Activated naive CD8-positive, alpha-beta T cell (primary cell): ENCODE measurements at regions not wholly inside any gene's neighbourhood (a gene's known extent, or its start where the extent isn't known, plus 50 kb on each side); places are given as distances from the start of the nearest gene placed in this dataset.
"Not testable (repeated sequence)": the region's sequence is repeated elsewhere in the genome, so short reads cannot be mapped to it uniquely, and the experiment has no call there.

Source experiments
- H3K27ac Mint-ChIP-seq: one replicate; pipeline ENCODE4 v1.8.0; 2021; ENCODE audit warnings: mixed read lengths
- H3K27me3 Mint-ChIP-seq: one replicate; pipeline ENCODE4 v1.8.0; 2021; ENCODE audit warnings: mixed read lengths
- H3K36me3 Mint-ChIP-seq: one replicate; pipeline ENCODE4 v1.8.0; 2021; ENCODE audit warnings: mixed read lengths
- H3K4me1 Mint-ChIP-seq: one replicate; pipeline ENCODE4 v1.8.0; 2021; ENCODE audit warnings: low read depth, mixed read lengths
- H3K4me3 Mint-ChIP-seq: one replicate; pipeline ENCODE4 v1.8.0; 2021; ENCODE audit warnings: mild to moderate bottlenecking, mixed read lengths
- H3K9me3 Mint-ChIP-seq: one replicate; pipeline ENCODE4 v1.8.0; 2021; ENCODE audit warnings: low read depth, mixed read lengths

DNA sequence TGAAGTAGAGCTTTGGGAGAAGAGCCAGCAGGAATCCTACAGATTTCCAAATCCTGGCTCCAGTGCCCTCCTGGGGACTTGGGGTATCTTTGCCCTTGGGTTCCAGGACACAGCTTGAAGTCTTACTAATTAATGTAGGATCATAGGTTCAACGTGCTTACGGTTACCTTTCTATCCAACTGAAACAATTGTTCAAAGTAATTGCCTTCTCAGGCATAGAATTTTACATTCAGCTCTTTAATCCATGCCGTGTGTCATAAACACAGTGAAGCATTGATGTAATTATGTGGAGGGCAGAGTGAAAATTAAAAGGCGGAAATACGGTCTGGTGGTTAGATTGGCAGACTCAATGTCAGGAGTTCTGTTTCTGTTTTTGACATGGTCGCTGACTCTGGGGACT lies 170.4 kb downstream of the COG6 start:
- Mint-ChIP-seq H3K4me1 (peaks cover 22% of the 10 kb centered on the region), H3K27ac (no peak overlapping the region), H3K4me3 (no peak overlapping the region)

DNA sequence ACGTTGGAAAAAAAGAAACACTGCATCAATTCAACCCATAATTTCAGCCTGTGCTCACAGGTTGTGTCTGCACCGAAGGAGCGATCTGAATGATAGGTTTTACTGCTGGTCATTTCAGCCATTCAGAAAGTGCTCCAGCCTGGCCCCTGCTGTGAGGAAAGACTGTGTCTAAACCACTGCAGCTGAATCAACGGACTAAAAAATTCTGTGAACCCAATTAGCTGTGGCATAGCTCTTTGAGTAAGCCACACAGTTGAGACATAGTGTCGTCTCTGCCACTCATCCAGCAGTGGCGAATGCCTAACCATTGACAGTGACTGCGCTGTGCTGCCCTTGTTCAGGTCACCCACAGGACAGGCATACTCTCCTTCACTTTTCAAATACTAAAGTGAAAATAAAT lies 179.8 kb downstream of the COG6 start:
- Mint-ChIP-seq H3K9me3 (no peaks in the 10 kb centered on the region), H3K4me1 (no peaks in the 10 kb centered on the region), H3K4me3 (no peak overlapping the region), H3K27me3 (no peaks in the 10 kb centered on the region), H3K27ac (no peak overlapping the region), H3K36me3 (peaks cover 2% of the 10 kb centered on the region)

More for the DNA sequence above, 170.4 kb downstream of the COG6 start:
- no peaks in the 10 kb centered on the region for H3K27me3 Mint-ChIP-seq
- no peaks in the 10 kb centered on the region for H3K36me3 Mint-ChIP-seq
- no peaks in the 10 kb centered on the region for H3K9me3 Mint-ChIP-seq

DNA sequence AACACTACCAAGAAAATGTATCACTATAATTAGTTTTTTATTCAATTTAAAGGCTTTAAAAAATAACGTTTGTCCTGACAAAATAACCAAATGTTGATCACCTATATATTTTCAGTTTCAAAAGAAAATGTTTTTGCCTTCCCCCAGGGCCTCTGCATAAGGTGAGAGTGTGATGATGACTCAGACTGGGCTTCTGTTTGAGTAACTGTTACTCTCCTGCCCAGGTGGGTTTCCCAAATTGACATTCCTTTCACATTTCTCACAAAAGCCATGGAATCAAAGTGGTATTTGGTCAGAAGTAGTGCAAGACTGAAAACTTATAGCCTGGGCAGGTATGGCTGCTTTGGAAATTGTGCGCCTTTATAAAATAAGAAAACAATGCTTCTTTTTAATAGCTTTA lies 180.6 kb downstream of the COG6 start:
- Mint-ChIP-seq H3K9me3 (no peaks in the 10 kb centered on the region), H3K27ac (no peak overlapping the region), H3K27me3 (no peaks in the 10 kb centered on the region), H3K36me3 (peaks cover 2% of the 10 kb centered on the region), H3K4me3 (no peak overlapping the region), H3K4me1 (no peaks in the 10 kb centered on the region)

DNA sequence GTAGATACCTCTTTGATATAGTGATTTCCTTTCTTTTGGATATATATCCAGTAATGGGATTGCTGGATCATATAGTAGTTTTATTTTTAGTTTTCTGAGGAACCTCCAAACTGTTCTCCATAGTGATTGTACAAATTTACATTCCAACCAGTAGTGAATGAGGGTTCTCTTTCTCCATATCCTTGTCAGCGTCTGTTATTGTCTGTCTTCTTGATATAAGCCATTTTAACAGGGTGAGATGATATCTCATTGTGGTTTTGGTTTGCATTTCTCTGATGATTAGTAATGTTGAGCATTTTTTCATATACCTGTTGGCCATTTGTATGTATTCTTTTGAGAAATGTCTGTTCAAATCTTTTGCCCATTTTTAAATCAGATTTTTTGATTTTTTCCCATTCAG lies 182.4 kb downstream of the COG6 start:
- H3K4me3 Mint-ChIP-seq, H3K9me3 Mint-ChIP-seq, H3K27me3 Mint-ChIP-seq, H3K36me3 Mint-ChIP-seq, H3K4me1 Mint-ChIP-seq, H3K27ac Mint-ChIP-seq: not testable (repeated sequence)

DNA sequence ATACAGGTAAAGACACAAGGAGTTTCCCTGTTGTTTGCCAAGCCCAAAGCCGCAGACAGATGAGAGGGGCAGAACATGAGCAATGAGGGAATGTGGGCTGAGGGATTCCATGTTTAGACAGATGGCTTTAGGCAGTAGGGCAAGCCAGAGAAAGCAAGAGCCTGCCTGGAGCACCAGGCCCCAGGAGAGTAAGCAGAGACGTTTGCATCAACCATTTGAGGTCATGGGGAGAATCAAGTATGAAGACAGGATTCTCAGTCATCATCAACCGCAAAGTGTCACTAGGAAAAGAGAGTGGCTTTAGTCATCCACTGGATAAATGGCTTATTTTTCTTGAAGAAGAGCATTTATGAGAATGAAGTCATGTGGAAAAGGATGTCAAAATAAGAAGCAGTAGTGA lies 184.7 kb downstream of the COG6 start:
- Mint-ChIP-seq H3K4me3 (no peak overlapping the region), H3K9me3 (no peaks in the 10 kb centered on the region), H3K27ac (no peak overlapping the region), H3K4me1 (no peaks in the 10 kb centered on the region), H3K36me3 (peaks cover 2% of the 10 kb centered on the region), H3K27me3 (no peaks in the 10 kb centered on the region)

DNA sequence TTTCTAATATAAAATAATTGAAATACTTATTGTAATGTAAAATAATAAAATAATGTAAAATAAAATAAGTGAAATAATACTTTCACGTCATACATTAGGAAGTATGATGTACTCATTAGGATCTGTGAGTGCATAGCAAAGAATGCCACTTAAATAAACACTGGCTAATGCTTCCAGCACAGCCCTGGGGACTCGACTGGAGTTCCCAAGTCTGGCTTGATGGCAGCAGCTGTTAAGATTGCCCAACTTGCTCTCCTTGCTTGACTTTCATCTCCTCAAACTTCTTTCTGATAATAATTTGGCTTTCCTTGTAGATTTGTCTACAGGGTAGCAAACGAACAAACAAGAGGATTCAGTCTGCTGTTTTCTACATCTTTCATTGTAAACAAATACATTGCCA lies 191.9 kb downstream of the COG6 start:
- Mint-ChIP-seq H3K27ac (no peak overlapping the region), H3K4me3 (no peak overlapping the region), H3K36me3 (peaks cover 3% of the 10 kb centered on the region)

DNA sequence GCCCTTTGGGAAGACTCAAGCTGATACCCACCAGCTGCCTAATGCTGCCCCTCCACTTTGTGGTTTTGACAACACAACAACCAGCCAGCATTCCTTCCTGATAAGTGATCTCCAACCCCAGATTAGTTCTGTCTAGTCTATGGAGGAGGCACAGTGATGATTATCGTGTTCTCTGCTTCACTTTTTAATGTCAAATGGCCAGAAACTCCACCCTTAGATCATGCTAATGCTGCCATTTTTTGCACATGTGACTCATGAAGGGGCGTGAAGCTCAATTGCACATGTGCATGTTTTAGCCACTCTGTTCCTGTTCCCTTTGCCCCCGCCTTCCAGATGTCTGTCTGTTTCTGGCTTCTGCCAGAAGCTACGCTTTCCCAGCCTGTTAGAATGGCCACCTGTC lies 199.8 kb downstream of the COG6 start:
- Mint-ChIP-seq H3K9me3 (peaks cover 4% of the 10 kb centered on the region), H3K36me3 (peaks cover 8% of the 10 kb centered on the region), H3K27ac (no peak overlapping the region), H3K4me1 (no peaks in the 10 kb centered on the region), H3K4me3 (no peak overlapping the region), H3K27me3 (peaks cover 4% of the 10 kb centered on the region)

More for the DNA sequence above, 191.9 kb downstream of the COG6 start:
- Mint-ChIP-seq H3K9me3 (no peaks in the 10 kb centered on the region), H3K27me3 (peaks cover 1% of the 10 kb centered on the region), H3K4me1 (no peaks in the 10 kb centered on the region)

DNA sequence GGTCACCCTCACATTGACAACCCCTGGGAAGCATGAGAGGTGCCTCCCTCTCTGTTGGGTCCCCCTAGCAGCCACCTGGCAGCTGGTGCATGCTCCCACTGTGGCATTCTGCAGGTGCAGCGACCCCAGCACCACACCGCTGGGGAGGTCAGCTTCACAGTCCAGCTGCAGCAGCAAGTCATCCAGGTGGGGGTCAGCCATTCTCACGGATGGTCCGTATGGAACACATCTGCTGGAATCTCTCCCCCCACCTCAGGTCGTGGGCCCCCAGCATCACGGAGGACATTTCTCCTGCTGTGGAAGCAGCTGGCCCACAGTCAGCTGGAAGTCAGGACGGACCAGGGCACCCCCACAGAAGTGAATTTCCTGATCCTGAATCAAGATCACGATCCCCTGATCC lies 201.3 kb downstream of the COG6 start:
- Mint-ChIP-seq H3K9me3 (peaks cover 8% of the 10 kb centered on the region), H3K4me1 (no peaks in the 10 kb centered on the region), H3K27ac (no peak overlapping the region), H3K36me3 (peaks cover 10% of the 10 kb centered on the region), H3K4me3 (no peak overlapping the region), H3K27me3 (peaks cover 5% of the 10 kb centered on the region)

DNA sequence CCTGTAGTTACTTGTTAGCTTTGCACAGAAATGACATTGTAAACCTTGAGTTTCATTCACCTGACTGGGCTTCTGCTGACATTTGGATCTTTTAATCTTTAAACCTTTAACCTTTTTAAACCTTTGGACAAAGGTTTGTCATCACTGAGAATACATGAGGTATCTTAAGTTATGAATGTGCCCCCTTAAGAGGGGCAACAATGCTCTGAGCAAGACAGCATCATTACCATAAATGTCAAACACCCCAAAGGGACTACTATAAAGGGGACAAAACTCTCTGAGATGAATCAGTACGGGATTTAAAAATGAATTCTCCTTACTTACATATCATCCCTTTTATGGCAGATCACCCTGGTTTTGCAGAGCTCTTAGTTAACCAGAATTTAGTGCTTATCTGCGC lies 203.3 kb downstream of the COG6 start:
- H3K9me3 Mint-ChIP-seq = peaks cover 4% of the 10 kb centered on the region
- H3K27ac Mint-ChIP-seq = no peak overlapping the region
- peaks cover 7% of the 10 kb centered on the region for H3K36me3 Mint-ChIP-seq
- H3K4me3 Mint-ChIP-seq = no peak overlapping the region
- H3K4me1 Mint-ChIP-seq = no peaks in the 10 kb centered on the region
- H3K27me3 Mint-ChIP-seq = peaks cover 3% of the 10 kb centered on the region

DNA sequence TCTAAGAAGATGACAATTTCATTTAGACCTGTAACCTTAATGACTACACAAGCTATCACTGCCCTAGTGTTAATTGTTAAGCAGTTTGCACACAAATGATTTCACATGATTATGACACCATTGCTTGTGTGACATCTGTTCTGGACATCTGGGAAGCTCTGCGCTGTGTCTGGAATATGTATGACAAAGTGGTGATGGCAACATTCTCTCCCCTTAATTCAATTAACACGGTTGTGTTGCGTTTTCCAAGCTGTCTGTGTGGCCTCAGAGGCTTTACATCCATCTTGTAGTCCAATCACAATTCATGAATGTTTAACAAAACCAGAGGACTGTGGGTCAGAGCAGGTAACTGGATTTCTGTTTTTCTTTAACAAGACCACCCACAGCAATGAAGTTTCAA lies 204.4 kb downstream of the COG6 start:
- no peak overlapping the region for H3K27ac Mint-ChIP-seq

DNA sequence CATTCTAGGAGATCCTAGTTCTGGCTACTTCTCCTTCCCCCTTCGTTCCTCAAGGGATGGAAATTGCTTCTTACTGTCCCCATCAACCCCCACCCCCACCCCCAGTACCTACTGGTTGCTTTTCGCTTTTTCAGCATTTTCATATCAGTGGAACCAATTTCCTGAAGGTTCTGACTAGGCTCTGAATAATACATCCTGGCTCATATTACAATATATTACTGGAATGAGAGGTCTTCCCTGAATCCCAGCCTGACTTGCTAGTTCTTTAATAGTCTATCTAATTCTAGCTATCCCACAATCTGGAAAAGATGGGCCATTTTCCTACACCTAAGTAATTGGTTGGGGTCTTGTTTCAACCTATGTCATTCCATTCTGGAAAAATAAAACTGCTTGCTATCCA lies 207.4 kb downstream of the COG6 start:
- peaks cover 8% of the 10 kb centered on the region for H3K9me3 Mint-ChIP-seq
- peaks cover 8% of the 10 kb centered on the region for H3K36me3 Mint-ChIP-seq
- no peak overlapping the region for H3K27ac Mint-ChIP-seq
- H3K4me1 Mint-ChIP-seq = peaks cover 7% of the 10 kb centered on the region
- peaks cover 6% of the 10 kb centered on the region for H3K27me3 Mint-ChIP-seq
- no peak overlapping the region for H3K4me3 Mint-ChIP-seq

More for the DNA sequence above, 204.4 kb downstream of the COG6 start:
- H3K4me1 Mint-ChIP-seq = no peaks in the 10 kb centered on the region
- H3K9me3 Mint-ChIP-seq = peaks cover 4% of the 10 kb centered on the region
- H3K4me3 Mint-ChIP-seq = no peak overlapping the region
- H3K36me3 Mint-ChIP-seq = peaks cover 7% of the 10 kb centered on the region
- peaks cover 3% of the 10 kb centered on the region for H3K27me3 Mint-ChIP-seq

DNA sequence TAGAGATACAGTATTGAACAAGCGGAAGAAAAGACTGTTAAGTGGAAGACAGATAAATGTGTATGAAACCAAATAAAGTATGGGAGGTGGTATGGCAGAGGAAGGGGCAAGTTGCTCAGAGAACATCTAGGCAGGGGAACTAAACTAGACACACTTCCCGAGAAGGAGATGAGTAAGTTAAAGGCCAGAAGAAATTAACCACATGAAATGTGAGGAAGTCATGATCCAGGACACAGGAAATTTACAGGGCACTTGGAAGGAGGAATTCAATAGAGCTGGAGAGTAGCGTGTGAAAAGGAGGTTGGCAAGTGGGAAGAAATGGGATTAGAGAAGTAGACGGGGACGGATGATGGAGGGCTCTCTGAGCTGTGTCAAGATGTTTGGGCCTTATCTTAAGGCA lies 208.8 kb downstream of the COG6 start:
- H3K4me3 Mint-ChIP-seq = no peak overlapping the region
- peaks cover 12% of the 10 kb centered on the region for H3K27me3 Mint-ChIP-seq
- peaks cover 8% of the 10 kb centered on the region for H3K36me3 Mint-ChIP-seq

DNA sequence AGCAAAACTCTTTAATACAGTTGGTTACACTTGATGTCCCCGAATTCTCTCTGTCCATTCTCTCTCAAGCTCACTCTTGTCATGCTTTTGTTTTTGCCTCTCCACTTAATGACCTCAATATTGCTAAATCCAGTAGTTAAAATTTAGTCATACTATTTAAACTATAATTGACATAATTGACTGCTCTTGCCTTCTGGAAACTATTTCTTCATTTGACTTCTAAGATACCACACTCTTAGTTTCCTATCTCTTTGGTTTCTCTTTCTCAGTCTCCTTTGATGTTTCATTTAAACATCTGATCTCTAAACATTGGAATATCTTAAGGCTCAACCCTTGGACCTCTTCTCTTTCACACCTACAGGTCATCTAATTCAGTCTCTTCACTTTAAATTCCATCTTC lies 211.3 kb downstream of the COG6 start:
- Mint-ChIP-seq H3K36me3 (peaks cover 4% of the 10 kb centered on the region), H3K27ac (no peak overlapping the region), H3K4me1 (peaks cover 7% of the 10 kb centered on the region), H3K4me3 (no peak overlapping the region), H3K9me3 (peaks cover 4% of the 10 kb centered on the region), H3K27me3 (peaks cover 9% of the 10 kb centered on the region)

More for the DNA sequence above, 208.8 kb downstream of the COG6 start:
- Mint-ChIP-seq H3K4me1 (peaks cover 7% of the 10 kb centered on the region), H3K9me3 (peaks cover 8% of the 10 kb centered on the region), H3K27ac (no peak overlapping the region)

DNA sequence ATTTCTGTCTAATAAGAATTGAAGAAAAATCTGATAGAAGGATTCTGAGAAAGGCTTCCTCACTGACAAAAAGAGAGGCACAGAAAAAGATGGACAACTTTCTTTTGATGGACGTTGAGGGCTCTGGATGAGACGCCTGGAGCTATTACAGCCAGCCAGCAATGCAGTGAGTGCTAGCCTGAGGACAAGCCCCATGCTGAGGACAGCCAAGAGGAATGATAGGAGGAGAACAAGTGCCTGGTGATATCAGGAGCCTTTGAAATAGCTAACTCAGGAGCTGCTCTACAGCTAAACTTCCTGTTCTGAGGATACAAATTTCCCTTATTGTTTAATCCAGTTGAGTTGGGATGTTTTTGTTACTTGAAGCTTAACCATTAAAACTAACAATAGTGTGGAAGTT lies 212.3 kb downstream of the COG6 start:
- H3K36me3 Mint-ChIP-seq = peaks cover 4% of the 10 kb centered on the region
- peaks cover 9% of the 10 kb centered on the region for H3K27me3 Mint-ChIP-seq
- H3K9me3 Mint-ChIP-seq = peaks cover 4% of the 10 kb centered on the region
- H3K4me1 Mint-ChIP-seq = peaks cover 7% of the 10 kb centered on the region
- H3K27ac Mint-ChIP-seq = no peak overlapping the region
- H3K4me3 Mint-ChIP-seq = no peak overlapping the region

DNA sequence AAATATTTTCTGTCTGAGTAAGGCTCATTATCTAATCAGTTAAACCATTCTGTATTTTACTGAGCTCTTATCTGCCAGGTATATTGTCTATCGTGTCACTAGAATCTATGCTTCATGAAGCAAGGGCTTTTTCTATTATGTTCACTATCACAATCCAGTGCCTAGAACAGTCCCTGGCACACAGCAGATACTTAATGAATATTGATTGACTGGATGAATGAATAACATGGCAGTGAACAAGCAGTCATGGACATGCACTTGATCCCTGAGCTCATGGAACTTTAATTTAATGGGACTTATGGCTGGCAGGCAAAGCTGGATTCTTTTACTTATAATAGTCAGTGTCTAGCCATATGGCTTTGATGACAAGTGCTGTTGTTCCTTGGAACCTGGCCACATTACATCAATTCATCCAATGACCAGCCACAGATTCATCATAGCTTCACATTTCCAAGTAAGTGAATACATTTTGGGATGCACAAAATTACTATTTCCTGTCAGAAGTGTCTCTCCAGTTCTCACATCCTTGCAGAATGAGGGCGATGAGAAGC lies 214.8 kb downstream of the COG6 start:
- peaks cover 4% of the 10 kb centered on the region for H3K9me3 Mint-ChIP-seq
- H3K36me3 Mint-ChIP-seq = peaks cover 4% of the 10 kb centered on the region
- peaks cover 7% of the 10 kb centered on the region for H3K4me1 Mint-ChIP-seq
- H3K27ac Mint-ChIP-seq = no peak overlapping the region
- H3K4me3 Mint-ChIP-seq = no peak overlapping the region
- peaks cover 9% of the 10 kb centered on the region for H3K27me3 Mint-ChIP-seq

DNA sequence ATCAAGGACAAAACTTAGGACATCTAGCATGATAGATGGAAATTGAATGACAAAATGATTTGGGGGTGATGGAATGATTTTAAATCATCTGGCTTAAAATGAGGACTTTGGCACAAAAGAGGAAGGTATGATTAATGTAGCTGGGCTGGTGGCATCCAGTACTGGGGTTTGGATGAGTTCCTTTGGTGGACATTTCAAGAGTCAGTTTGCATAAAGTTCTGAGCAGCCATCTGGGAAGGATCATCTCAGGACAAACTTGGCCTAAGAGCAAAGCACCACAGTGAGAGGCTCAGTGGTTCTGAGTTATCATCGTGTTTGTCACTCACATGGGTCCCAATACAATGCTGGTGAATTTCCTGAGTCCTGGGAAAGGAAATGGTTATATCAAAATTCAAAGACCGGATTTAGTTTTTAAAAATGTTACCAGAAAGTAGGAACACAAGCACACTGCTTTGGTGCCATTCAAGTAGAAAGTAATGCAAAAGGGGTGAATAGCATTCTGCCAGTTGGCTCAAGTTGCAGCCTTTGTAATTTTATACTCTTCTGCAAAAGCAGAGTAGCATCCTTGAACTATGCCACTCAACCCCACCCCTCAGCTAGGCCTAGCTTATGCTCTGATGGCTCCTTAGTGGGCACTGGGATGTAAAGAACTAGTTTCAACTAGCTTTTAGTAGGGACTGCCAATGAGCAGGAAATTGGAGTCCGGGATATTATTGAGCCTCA lies 219.0 kb downstream of the COG6 start:
- Mint-ChIP-seq H3K27me3 (peaks cover 1% of the 10 kb centered on the region), H3K4me1 (no peaks in the 10 kb centered on the region), H3K36me3 (no peaks in the 10 kb centered on the region), H3K9me3 (no peaks in the 10 kb centered on the region), H3K27ac (peak overlapping the region; percentile 2), H3K4me3 (no peak overlapping the region)
